H1 (cell line): ENCODE measurements at regions not wholly inside any gene's neighbourhood (a gene's known extent, or its start where the extent isn't known, plus 50 kb on each side); places are given as distances from the start of the nearest gene placed in this dataset.

Experiments used
- CTCF ChIA-PET: fragments of 300-600 bp; sonication (Branson Sonifier 250); formaldehyde crosslinking; loops from one replicate; lab custom pipeline; 2021; ENCODE audit not compliant: partially characterized antibody; lab: Charles Lee
- POLR2A ChIA-PET: fragments of 300-600 bp; sonication (Branson Sonifier 250); formaldehyde crosslinking; loops from one replicate; lab custom pipeline; 2021; ENCODE audit warnings: inconsistent platforms; ENCODE audit not compliant: partially characterized antibody; lab: Charles Lee
- DNase-seq, 2 experiments: peaks; one replicate each; pipeline versions ENCODE4 v3.0.0 to v3.0.0-alpha.2; 2010 to 2022; ENCODE audit warnings: low spot score in 2 of 2, low read depth in 1 of 2, mixed read lengths in 1 of 2
- FAIRE-seq: peaks from 2 replicates; lab custom pipeline; 2011; peaks lifted over from hg19 to GRCh38; lab: Jason Lieb, UNC
- H2AFZ ChIP-seq: 2 replicates; pipeline ENCODE4 v1.8.1; 2012; ENCODE audit warnings: low read length, inconsistent platforms
- H2AK5ac ChIP-seq: 2 replicates; pipeline ENCODE4 v1.6.1; 2013; ENCODE audit warnings: low read depth, low read length
- H2BK120ac ChIP-seq: replicated peaks from 2 replicates; pipeline ENCODE3; 2013; ENCODE audit warnings: low read depth, low read length, inconsistent platforms
- H2BK12ac ChIP-seq: 2 replicates; pipeline ENCODE4 v1.6.1; 2013; ENCODE audit warnings: low read depth, low read length
- H2BK15ac ChIP-seq: 2 replicates; pipeline ENCODE4 v1.6.1; 2013; ENCODE audit warnings: low read length
- H2BK20ac ChIP-seq: 2 replicates; pipeline ENCODE4 v1.6.1; 2013; ENCODE audit warnings: low read length
- H2BK5ac ChIP-seq: 2 replicates; pipeline ENCODE4 v1.6.1; 2013; ENCODE audit warnings: low read depth, low read length
- H3K14ac ChIP-seq: 2 replicates; pipeline ENCODE4 v1.6.1; 2013; ENCODE audit warnings: inconsistent platforms; ENCODE audit not compliant: insufficient read length
- H3K18ac ChIP-seq: 2 replicates; pipeline ENCODE4 v1.6.1; 2013; ENCODE audit warnings: low read length; ENCODE audit errors: extremely low read depth
- H3K23ac ChIP-seq: 2 replicates; pipeline ENCODE4 v1.6.1; 2013; ENCODE audit warnings: inconsistent platforms; ENCODE audit not compliant: insufficient read length
- H3K23me2 ChIP-seq: 2 replicates; pipeline ENCODE4 v1.6.1; 2013; ENCODE audit warnings: low read depth, low read length
- H3K27ac ChIP-seq: 2 replicates; pipeline ENCODE4 v1.6.1; 2011; ENCODE audit warnings: low read depth, low read length, inconsistent platforms
- H3K27me3 ChIP-seq, 4 experiments: replicated peaks in 1 of 4; 1 replicate in 1 of 4; 2 replicates in 3 of 4; pipeline versions ENCODE4 v1.6.1 to v1.8.1; 2011 to 2013; ENCODE audit warnings: low read length in 3 of 4, mild to moderate bottlenecking in 3 of 4, inconsistent platforms in 2 of 4, mixed read lengths in 2 of 4, moderate library complexity in 1 of 4; ENCODE audit not compliant: control insufficient read depth in 3 of 4, insufficient read depth in 3 of 4; ENCODE audit errors: extremely low read depth in 1 of 4
- H3K36me3 ChIP-seq, 4 experiments: 2 replicates each; pipeline versions ENCODE4 v1.6.1 to v1.8.1; 2011 to 2013; ENCODE audit warnings: mild to moderate bottlenecking in 4 of 4, low read length in 3 of 4, moderate library complexity in 2 of 4, control low read depth in 1 of 4, inconsistent platforms in 1 of 4; ENCODE audit not compliant: insufficient read depth in 4 of 4, control insufficient read depth in 2 of 4
- H3K4ac ChIP-seq: replicated peaks from 2 replicates; pipeline ENCODE3; 2013; ENCODE audit warnings: low read length, low read depth, mixed read lengths, inconsistent platforms; ENCODE audit not compliant: insufficient read length
- H3K4me1 ChIP-seq, 4 experiments: replicated peaks in 1 of 4; 1 replicate in 1 of 4; 2 replicates in 3 of 4; pipeline versions ENCODE4 v1.6.1 to v1.8.1; 2011 to 2013; ENCODE audit warnings: low read length in 3 of 4, inconsistent platforms in 2 of 4, mixed read lengths in 1 of 4; ENCODE audit not compliant: insufficient read depth in 4 of 4, control insufficient read depth in 3 of 4
- H3K4me2 ChIP-seq, 2 experiments: 2 replicates each; pipeline versions ENCODE4 v1.6.1 to v1.8.1; 2011 to 2013; ENCODE audit warnings: low read depth in 2 of 2, low read length in 2 of 2, control low read depth in 1 of 2, inconsistent platforms in 1 of 2, mild to moderate bottlenecking in 1 of 2; ENCODE audit not compliant: insufficient read depth in 1 of 2
- H3K4me3 ChIP-seq, 4 experiments: fragments of 200-600, 300-600 bp in 1 of 4; sonication (generic), shearing (Covaris generic), sonication (Bioruptor Twin) in 1 of 4; 2 replicates each; pipeline versions ENCODE4 v1.5.1 to v1.8.1; 2011 to 2016; ENCODE audit warnings: low read length in 4 of 4, low read depth in 3 of 4, control low read depth in 2 of 4, inconsistent platforms in 2 of 4, mild to moderate bottlenecking in 2 of 4, mixed read lengths in 1 of 4, moderate library complexity in 1 of 4; ENCODE audit not compliant: insufficient read depth in 2 of 4; ENCODE audit errors: extremely low read depth in 1 of 4
- H3K56ac ChIP-seq: replicated peaks from 2 replicates; pipeline ENCODE3; 2013; ENCODE audit warnings: low read depth, mild to moderate bottlenecking, mixed read lengths, low read length, inconsistent platforms; ENCODE audit not compliant: insufficient read length
- H3K79me1 ChIP-seq: 2 replicates; pipeline ENCODE4 v1.6.1; 2013; ENCODE audit warnings: low read depth, low read length, control low read depth
- H3K79me2 ChIP-seq, 2 experiments: 2 replicates each; pipeline versions ENCODE4 v1.6.1 to v1.8.1; 2012 to 2013; ENCODE audit warnings: low read length in 2 of 2, mild to moderate bottlenecking in 2 of 2, inconsistent platforms in 1 of 2; ENCODE audit not compliant: insufficient read depth in 2 of 2, control insufficient read depth in 1 of 2
- H3K9ac ChIP-seq, 4 experiments: replicated peaks in 1 of 4; 1 replicate in 1 of 4; 2 replicates in 3 of 4; pipeline versions ENCODE4 v1.6.1 to v1.8.1; 2011 to 2013; ENCODE audit warnings: low read depth in 3 of 4, low read length in 3 of 4, control low read depth in 2 of 4, mild to moderate bottlenecking in 2 of 4, moderate library complexity in 2 of 4, inconsistent platforms in 1 of 4; ENCODE audit errors: extremely low read depth in 1 of 4
- H3K9me3 ChIP-seq, 2 experiments: 2 replicates each; pipeline versions ENCODE4 v1.6.1 to v1.8.1; 2012 to 2013; ENCODE audit warnings: mild to moderate bottlenecking in 2 of 2, moderate library complexity in 2 of 2, control low read depth in 1 of 2, inconsistent platforms in 1 of 2, low read depth in 1 of 2, low read length in 1 of 2, mixed read lengths in 1 of 2; ENCODE audit not compliant: insufficient read depth in 2 of 2
- H4K20me1 ChIP-seq, 2 experiments: replicated peaks in 1 of 2; 2 replicates each; pipeline versions ENCODE3 to v1.8.1; 2011 to 2013; ENCODE audit warnings: inconsistent platforms in 2 of 2, low read length in 2 of 2, mild to moderate bottlenecking in 1 of 2; ENCODE audit not compliant: insufficient read depth in 2 of 2, control insufficient read depth in 1 of 2
- H4K5ac ChIP-seq: 2 replicates; pipeline ENCODE4 v1.6.1; 2013; ENCODE audit warnings: low read length, low read depth, mixed read lengths, inconsistent platforms; ENCODE audit not compliant: insufficient read length
- H4K8ac ChIP-seq: 2 replicates; pipeline ENCODE4 v1.8.0; 2013; ENCODE audit warnings: mild to moderate bottlenecking, moderate library complexity, low read length, inconsistent platforms; ENCODE audit not compliant: insufficient read depth; ENCODE audit errors: extremely low read depth
- H4K91ac ChIP-seq: replicated peaks from 2 replicates; pipeline ENCODE3; 2013; ENCODE audit warnings: low read length, mixed read lengths, inconsistent platforms; ENCODE audit not compliant: insufficient read length
- KDM1A ChIP-seq: fragments of 200-600, 300-600 bp; sonication (generic); IDR thresholded peaks from 2 replicates; pipeline ENCODE4 v1.7.1; 2016; ENCODE audit warnings: mild to moderate bottlenecking, low read length, borderline replicate concordance
- SAP30 ChIP-seq: fragments of 300-600 bp; sonication (generic); IDR thresholded peaks from 2 replicates; pipeline ENCODE4 v1.7.1; 2012; ENCODE audit warnings: low read length, moderate library complexity, mild to moderate bottlenecking, inconsistent platforms; ENCODE audit not compliant: insufficient read depth, insufficient replicate concordance
- SP2 ChIP-seq: IDR thresholded peaks from 2 replicates; pipeline ENCODE4 v1.6.1; 2012; ENCODE audit warnings: mild to moderate bottlenecking, low read length, inconsistent platforms

- H3K4me2 ChIP-seq = no peak overlapping the region
- H3K9ac ChIP-seq = no peak overlapping the region
- H2BK5ac ChIP-seq = no peak overlapping the region
- no peak overlapping the region for H3K56ac ChIP-seq
- no peak overlapping the region for H2BK20ac ChIP-seq
- no peak overlapping the region for H2BK12ac ChIP-seq
- ChIA-PET POLR2A (no interaction called here), CTCF (no interaction called here)
- H3K4me1 ChIP-seq = no peaks in the 10 kb centered on the region
- no peaks in the 10 kb centered on the region for H3K23me2 ChIP-seq
- no peak overlapping the region for H2BK120ac ChIP-seq
- no peaks in the 10 kb centered on the region for H3K27me3 ChIP-seq
- no peak overlapping the region for H3K14ac ChIP-seq
- H4K91ac ChIP-seq = no peak overlapping the region
- H2AFZ ChIP-seq = no peak overlapping the region
- no peak overlapping the region for H2AK5ac ChIP-seq
- no peak for FAIRE-seq
- H3K4me3 ChIP-seq = no peak overlapping the region
- no peaks in the 10 kb centered on the region for H3K79me2 ChIP-seq
- no peaks in the 10 kb centered on the region for H3K79me1 ChIP-seq
- H4K20me1 ChIP-seq = no peaks in the 10 kb centered on the region
- H3K9me3 ChIP-seq = 0 out of 4 replicates have a peak, but pooled peaks cover 0 to 5% of the 10 kb centered on the region in 2 experiments
- no peak overlapping the region for H3K23ac ChIP-seq
- no peaks in the 10 kb centered on the region for H3K36me3 ChIP-seq
- no peak overlapping the region for H2BK15ac ChIP-seq
- H4K5ac ChIP-seq = no peak overlapping the region
- no peak overlapping the region for H3K18ac ChIP-seq
- TF ChIP-seq SP2 (no peak), SAP30 (no peak), KDM1A (no peak)
- H3K4ac ChIP-seq = no peak overlapping the region
- H4K8ac ChIP-seq = no peak overlapping the region
- no peak for DNase-seq
- no peak overlapping the region for H3K27ac ChIP-seq
Measured at GRCh38 chr1:72412286-72412685, 129.9 kb upstream of the NEGR1 start.
